HL-60 (cell line): ENCODE measurements at regions not wholly inside any gene's neighbourhood (a gene's known extent, or its start where the extent isn't known, plus 50 kb on each side); places are given as distances from the start of the nearest gene placed in this dataset.

Experiments
- CTCF ChIP-seq: IDR thresholded peaks from one replicate; pipeline ENCODE4 v1.5.1; 2011; ENCODE audit warnings: low read length, control low read depth, inconsistent platforms; ENCODE audit not compliant: insufficient read depth
- GABPA ChIP-seq: IDR thresholded peaks from 2 replicates; pipeline ENCODE4 v1.6.1; 2012; ENCODE audit warnings: low read depth
- POLR2AphosphoS5 ChIP-seq: IDR thresholded peaks from 2 replicates; pipeline ENCODE4 v1.6.1; 2012; ENCODE audit warnings: low read depth
- SPI1 ChIP-seq: IDR thresholded peaks from 2 replicates; pipeline ENCODE4 v1.6.1; 2012; ENCODE audit warnings: low read depth, mild to moderate bottlenecking, borderline replicate concordance
- TF ChIP-seq, protein P1 (sequence below): IDR thresholded peaks from 2 replicates; pipeline ENCODE4 v1.6.1; 2012; ENCODE audit warnings: low read depth; ENCODE audit not compliant: insufficient replicate concordance

GRCh38 chr4:108333353-108333942 lies 164.7 kb upstream of the LEF1 start:
- TF ChIP-seq POLR2AphosphoS5 (no peak), SPI1 (no peak), CTCF (no peak), GABPA (no peak)
- TF ChIP-seq, protein P1, sequence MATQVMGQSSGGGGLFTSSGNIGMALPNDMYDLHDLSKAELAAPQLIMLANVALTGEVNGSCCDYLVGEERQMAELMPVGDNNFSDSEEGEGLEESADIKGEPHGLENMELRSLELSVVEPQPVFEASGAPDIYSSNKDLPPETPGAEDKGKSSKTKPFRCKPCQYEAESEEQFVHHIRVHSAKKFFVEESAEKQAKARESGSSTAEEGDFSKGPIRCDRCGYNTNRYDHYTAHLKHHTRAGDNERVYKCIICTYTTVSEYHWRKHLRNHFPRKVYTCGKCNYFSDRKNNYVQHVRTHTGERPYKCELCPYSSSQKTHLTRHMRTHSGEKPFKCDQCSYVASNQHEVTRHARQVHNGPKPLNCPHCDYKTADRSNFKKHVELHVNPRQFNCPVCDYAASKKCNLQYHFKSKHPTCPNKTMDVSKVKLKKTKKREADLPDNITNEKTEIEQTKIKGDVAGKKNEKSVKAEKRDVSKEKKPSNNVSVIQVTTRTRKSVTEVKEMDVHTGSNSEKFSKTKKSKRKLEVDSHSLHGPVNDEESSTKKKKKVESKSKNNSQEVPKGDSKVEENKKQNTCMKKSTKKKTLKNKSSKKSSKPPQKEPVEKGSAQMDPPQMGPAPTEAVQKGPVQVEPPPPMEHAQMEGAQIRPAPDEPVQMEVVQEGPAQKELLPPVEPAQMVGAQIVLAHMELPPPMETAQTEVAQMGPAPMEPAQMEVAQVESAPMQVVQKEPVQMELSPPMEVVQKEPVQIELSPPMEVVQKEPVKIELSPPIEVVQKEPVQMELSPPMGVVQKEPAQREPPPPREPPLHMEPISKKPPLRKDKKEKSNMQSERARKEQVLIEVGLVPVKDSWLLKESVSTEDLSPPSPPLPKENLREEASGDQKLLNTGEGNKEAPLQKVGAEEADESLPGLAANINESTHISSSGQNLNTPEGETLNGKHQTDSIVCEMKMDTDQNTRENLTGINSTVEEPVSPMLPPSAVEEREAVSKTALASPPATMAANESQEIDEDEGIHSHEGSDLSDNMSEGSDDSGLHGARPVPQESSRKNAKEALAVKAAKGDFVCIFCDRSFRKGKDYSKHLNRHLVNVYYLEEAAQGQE: no peak
